ENCODE measurements at regions not wholly inside any gene's neighbourhood (a gene's known extent, or its start where the extent isn't known, plus 50 kb on each side); places are given as distances from the start of the nearest gene placed in this dataset.

DNA sequence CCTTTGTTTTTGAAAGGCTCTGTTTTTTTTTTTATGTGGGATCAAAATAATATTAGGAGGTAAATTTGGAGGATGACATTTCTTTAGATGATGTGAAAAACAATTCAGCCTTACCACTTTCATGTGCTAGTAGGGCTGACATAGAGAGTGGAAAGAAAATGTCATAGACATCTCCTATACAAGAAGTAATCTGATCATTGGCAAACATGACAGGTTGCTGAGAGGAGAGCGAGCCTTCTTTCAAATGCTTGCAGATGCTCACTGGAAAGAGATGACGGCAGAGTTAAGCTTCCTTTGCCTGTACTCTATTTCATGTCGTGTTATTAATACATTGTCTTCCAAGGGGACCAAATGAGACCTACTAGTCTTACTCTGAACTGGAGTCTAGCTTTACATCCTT is 160.1 kb upstream of the DAP start:
- in situ Hi-C loops (cut with HindIII; ENCODE audit: low pct_unique_long_range_greater_than_20kb, low sequenced_read_pairs): no loop called here

DNA sequence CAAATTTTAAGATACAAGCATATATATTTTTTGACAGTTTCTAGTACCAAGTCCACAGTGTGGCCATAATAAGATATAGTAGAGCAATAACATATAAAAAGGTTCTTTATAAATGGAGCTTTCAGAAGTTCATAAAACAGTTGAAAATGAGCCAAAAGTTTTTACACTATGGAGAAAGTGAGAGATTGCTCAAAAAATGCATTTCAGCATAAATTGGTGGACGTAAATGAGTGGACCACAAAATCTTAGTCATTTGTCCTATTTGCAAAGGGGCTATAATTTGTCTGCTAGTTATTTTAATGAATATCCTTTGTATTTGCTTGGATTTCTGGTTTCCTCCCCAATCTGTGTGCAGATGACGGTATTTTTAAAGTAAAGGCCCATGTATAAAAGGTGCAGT is 159.4 kb upstream of the DAP start:
- in situ Hi-C loops (cut with HindIII; ENCODE audit: low pct_unique_long_range_greater_than_20kb, low sequenced_read_pairs): no loop called here
- DNase-seq (ENCODE audit: low read depth): no peak

More for the DNA sequence above, 160.1 kb upstream of the DAP start:
- no peak for DNase-seq (ENCODE audit: low read depth)

DNA sequence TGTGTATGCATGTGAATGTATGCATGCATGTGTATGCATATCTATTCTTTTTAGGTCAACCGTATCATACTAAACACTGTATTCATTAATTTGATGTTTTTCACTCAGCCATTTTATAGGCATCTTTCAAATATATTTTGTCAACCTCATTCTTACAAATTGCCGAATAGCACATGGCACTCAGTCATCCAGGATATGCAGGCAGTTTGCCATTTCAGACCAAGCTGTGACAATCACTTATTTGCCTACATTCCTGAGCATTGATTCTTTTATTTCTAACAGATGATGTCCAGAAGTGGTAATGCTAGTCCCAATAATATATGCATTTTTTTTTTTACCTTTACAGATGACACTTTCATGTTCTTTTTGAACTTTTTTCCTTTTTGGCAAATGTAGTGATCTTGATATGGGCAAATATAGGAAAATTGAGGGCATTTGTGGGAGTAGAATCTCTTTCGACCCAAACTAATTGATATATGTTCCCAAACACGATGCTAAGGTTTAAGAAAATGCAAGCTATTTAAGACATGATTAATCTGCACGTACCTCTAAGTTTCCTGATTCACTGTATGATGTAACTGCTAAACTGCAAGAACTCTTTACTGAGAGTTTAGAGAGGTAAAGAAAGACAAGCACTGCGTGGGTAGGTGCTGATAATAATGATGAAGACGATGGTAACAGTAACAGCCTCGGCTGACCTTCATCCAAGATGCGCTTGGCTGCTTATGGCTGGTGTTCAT is 153.9 kb upstream of the DAP start:
- no peak for DNase-seq (ENCODE audit: low read depth)
- in situ Hi-C loops (cut with HindIII; ENCODE audit: low pct_unique_long_range_greater_than_20kb, low sequenced_read_pairs): no loop called here

DNA sequence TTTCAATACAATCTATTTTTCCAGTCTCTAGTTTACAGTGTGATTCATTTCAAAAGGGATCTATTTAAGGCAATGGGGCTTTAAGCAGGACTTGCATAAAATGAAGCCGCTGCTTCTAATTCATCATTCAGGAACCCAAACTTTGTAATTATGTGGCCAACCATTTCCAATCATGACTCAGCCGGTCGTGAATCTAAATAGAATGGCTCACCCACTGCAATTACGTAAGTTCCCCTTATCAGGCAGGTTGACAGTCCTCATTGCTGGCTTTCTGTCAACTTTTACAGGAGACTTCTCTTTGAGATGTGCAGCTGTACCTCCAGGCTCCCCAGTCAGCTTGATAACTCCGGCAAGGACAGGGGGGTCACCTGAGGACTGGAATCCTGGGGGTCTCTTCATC is 152.8 kb upstream of the DAP start:
- DNase-seq (ENCODE audit: low read depth): peak; percentile 2
- in situ Hi-C loops (cut with HindIII; ENCODE audit: low pct_unique_long_range_greater_than_20kb, low sequenced_read_pairs): no loop called here

DNA sequence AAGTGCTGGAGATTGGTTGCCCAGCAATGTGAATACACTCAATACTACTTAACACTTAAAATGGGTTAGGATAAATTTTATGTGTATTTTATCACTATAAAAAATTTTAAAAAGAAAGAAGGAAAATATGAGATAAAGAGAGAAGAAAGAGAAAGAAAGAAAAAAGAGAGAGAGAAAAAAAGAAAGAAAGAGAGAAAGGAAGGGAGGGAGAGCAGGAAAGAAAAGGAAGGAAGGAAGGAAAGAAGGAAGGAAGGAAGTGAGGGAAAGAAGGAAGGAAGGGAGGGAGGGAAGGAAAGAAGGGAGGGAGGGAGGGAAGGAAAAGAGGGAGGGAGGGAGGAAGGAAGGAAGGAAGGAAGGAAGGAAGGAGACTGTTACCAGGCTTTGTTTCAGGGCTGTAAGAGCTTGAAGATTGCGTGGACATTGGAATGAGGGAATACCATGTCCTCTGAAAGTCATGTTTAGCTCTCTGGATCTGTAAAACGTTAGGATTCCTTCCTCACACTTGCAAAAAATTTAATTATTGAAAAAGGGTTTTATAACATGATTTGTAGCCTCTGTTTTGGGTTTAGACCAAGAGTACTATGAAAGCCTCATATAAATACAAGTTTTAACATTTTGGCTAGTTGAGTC is 152.3 kb upstream of the DAP start:
- in situ Hi-C loops (cut with HindIII; ENCODE audit: low pct_unique_long_range_greater_than_20kb, low sequenced_read_pairs): no loop called here
- DNase-seq (ENCODE audit: low read depth): no peak

DNA sequence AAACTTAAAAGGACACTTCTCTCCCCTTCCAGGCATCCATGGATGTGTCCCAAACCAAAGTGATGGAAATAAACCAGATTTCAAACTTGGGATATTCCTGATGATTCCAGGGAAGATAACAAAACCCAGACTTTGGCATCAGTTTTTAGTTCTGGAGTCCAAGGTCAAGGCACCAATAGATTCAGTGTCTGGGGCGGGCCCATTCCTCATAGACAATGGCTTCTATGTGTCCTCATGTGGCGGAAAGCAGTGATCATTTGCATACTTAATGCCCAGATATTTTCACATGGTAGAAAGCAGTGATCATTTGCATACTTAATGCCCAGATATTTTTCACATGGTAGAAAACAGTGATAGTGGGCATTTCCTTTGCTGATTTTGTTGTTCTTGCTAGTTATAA is 151.4 kb upstream of the DAP start:
- in situ Hi-C loops (cut with HindIII; ENCODE audit: low pct_unique_long_range_greater_than_20kb, low sequenced_read_pairs): no loop called here
- DNase-seq (ENCODE audit: low read depth): no peak

DNA sequence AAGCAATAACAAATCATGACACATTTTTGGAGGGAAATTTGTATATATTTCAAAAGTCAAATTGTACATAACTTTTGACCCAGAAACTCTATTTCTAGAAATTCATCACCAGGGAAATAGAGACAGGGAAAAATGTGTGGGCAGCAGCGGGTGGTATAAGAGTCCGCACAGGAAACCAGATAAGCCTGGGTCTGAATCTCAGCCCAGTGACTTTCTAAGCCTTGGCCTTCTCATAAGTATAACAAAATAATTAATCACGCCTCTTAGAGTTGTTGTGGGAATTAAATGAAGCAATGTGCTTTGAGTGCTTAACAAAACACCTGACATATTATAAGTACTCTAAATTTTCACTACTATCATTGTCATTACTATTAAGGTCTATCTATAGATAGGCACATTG is 149.2 kb upstream of the DAP start:
- in situ Hi-C loops (cut with HindIII; ENCODE audit: low pct_unique_long_range_greater_than_20kb, low sequenced_read_pairs): no loop called here
- DNase-seq (ENCODE audit: low read depth): no peak

DNA sequence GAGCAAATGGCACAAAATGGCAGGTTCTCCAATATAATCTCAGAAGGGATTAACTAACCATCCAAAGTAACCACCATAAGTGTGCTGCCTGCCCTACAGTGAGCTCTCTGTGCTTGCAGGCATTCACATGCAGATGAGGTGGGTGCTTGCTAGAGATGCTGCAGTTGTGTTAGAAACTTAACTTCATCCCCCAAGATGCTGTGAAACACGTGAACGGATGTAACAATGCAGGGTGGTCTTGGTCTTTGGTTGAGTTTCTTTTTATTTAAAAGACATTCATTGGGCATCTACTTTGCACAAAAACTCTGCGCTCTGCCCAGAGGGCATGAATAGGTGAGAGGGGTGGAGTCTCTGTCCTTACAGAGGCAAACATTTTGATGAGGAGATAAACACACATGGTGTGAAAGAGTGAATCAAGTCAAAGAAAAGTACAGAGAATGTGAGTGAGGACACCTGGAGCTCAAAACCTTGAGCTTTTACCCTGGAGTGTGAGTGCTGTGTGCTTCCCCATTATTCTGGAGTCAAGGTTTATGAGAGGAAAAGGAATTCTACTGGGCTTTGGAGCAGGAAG is 143.9 kb upstream of the DAP start:
- in situ Hi-C loops (cut with HindIII; ENCODE audit: low pct_unique_long_range_greater_than_20kb, low sequenced_read_pairs): no loop called here
- no peak for DNase-seq (ENCODE audit: low read depth)

DNA sequence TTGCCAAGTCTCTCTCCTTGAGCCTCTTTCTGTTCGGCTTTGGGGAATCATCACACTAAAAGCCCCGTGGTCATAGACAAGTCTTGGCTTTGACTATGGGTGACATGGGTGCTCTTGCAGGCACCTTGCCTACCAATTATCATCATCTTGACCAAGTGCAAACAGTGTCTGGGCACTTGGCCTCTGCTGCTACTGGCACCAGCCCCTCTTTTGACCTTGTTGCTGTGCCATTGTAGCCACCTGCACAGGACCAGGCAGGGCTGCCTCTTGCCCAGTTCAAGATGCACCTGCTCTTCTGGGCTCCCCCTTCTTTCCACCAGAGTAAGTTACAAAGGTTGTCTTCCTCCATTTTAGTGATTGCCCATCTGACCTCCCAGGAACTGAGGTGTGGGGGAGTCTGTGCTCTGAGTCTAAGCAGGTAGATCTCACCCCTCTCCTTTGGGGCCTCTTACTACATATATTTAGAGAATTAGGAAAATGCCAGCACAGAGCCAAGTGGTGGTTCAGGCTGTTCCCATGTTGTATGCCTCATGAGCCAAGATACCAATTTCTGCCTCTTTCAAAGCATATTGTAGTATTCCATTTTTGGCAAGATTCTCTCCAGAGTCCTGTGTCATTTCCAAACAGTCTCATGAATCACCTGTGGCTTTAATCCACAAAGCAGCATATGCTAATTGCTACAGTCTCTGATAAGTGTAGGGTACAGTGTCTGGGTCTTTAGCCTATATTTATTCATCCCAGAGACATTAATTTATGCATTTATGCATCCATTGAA is 142.9 kb upstream of the DAP start:
- in situ Hi-C loops (cut with HindIII; ENCODE audit: low pct_unique_long_range_greater_than_20kb, low sequenced_read_pairs): no loop called here
- no peak for DNase-seq (ENCODE audit: low read depth)

DNA sequence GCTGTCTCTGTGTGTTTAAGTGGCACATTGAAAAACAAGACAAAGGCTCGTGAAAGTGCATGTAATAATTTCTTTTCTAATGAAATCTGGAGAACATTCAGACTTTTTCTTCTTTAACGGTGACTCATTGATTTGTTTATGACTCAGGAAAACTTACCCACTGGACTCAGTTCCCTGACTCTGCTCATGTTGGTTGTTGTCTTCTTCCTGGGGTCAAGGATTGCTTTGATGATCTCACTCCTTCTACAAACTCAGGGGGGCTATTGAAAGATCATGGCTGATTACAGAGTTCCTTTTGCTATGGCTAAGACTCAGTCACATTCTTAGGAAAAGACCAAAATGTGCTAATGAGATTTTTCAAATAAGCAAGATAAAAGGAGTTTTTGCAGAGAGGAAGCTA is 141.1 kb upstream of the DAP start:
- peak; percentile 18 for DNase-seq (ENCODE audit: low read depth)
- in situ Hi-C loops (cut with HindIII; ENCODE audit: low pct_unique_long_range_greater_than_20kb, low sequenced_read_pairs): no loop called here

DNA sequence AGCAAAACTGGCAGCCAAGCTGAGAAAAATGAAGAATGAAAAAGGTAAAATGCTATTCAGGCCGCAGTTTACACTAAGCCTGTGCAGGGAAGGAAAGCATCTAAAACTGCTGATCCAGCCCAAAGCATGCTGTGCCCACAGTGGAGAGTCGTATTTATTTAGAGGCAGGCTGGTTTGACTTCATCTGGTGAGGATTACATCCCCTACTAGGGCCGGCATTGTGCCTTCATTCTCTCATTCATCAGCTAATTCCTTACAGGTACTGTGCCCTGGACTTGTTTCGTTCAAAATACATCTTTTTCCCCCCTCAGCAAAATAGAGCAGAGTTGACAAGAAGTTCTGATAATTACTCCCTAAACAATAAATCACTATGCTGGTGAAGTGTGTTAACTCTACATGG is 137.5 kb upstream of the DAP start:
- in situ Hi-C loops (cut with HindIII; ENCODE audit: low pct_unique_long_range_greater_than_20kb, low sequenced_read_pairs): no loop called here
- no peak for DNase-seq (ENCODE audit: low read depth)

DNA sequence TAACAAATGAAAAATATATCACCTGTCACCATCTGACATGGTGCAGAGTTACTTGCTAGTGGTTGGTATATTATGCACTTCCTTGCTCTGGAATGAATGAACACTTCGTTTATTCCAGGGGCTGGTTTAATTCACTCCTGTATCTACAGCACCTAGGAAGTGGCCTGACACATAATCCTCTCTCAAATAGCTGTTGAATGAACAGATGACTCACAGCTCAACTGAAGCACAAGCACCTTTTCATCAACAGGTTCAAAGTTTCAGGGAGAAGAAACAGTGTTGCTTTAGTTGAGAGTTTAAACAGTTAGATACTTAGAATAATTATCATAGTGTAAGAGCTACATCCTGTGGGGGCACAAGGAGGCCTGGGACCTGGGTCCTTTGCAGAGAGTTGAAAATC is 135.0 kb upstream of the DAP start:
- no peak for DNase-seq (ENCODE audit: low read depth)
- in situ Hi-C loops (cut with HindIII; ENCODE audit: low pct_unique_long_range_greater_than_20kb, low sequenced_read_pairs): no loop called here

DNA sequence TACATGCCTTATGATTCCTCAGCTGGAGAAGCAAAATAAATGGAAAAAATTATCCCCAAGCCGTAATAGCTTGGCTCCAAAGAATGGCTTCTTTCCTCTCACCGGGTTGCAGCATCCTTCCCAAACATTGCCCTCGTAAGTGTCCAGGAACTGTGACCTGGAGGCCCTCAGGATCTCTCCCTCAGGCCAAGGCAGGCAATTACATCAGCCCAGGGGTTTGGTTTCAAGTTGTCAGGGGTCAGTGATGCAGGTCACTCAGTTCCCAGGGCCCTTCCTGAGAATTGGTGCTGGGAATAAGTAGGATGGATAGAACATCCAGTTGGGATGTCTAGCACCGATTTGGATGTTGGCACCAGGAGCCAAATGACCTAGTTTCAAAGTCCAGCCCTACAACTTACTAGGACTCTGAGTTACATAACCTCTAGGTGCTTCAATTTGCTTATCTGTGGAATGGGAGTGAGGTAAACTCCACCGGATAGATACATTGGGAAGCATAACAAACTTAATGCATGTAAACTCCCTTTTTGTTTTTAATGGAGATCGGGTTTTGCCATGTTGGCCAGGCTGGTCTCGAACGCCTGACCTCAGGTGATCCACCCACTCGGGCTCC is 133.5 kb upstream of the DAP start:
- in situ Hi-C loops (cut with HindIII; ENCODE audit: low pct_unique_long_range_greater_than_20kb, low sequenced_read_pairs): no loop called here
- no peak for DNase-seq (ENCODE audit: low read depth)

DNA sequence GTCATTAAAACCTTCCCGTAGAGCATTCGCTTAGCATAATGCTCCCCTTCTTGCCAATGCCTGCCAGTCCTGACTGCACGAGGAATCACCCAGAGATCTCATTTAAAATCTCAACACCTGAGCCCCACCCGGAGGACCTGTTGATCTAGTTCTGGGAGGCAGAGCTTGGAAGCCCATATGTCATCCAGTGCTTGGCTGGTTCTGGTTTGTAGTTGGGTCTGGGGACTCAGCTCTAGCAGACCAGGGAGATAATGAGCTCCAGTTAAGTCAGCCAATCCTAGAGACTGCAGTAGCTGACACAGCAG is 131.8 kb upstream of the DAP start:
- no peak for DNase-seq (ENCODE audit: low read depth)
- in situ Hi-C loops (cut with HindIII; ENCODE audit: low pct_unique_long_range_greater_than_20kb, low sequenced_read_pairs): no loop called here

DNA sequence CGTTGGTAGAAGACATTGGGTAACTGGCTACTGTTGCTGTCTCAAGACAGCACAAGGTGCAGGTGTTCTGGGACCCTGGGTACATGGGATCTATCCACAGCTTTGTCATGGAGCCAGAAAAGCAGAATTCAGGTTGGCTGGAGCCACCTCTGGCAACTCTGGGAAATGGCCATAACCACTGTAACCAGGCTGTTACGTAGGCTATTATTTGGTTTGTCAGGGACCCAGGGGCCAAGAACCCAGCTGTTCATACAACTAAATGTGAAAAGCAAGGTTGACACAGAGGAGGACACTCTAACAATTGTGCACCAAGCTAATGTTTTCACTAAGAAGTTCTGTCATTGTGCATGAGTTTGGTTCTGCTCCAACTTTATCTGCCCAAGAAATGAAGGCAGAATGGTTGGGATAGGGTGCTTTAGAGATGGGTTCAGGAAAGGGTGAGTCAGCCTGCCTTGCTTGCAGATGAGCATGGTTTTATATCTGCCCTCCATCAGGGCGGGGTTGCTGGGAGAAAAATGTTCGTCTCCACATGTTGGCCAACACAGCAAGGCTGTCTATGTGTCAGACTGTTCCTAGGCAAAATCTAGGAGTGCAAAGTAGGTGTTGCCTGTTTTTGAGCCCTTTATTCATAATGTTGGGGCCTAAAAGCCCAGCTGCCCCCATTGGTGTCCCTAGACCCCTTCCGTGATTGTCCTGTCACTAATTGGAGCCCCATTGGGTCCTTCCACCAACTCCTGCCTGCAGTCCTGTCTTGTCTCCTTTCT is 131.3 kb upstream of the DAP start:
- in situ Hi-C loops (cut with HindIII; ENCODE audit: low pct_unique_long_range_greater_than_20kb, low sequenced_read_pairs): no loop called here
- DNase-seq (ENCODE audit: low read depth): no peak

DNA sequence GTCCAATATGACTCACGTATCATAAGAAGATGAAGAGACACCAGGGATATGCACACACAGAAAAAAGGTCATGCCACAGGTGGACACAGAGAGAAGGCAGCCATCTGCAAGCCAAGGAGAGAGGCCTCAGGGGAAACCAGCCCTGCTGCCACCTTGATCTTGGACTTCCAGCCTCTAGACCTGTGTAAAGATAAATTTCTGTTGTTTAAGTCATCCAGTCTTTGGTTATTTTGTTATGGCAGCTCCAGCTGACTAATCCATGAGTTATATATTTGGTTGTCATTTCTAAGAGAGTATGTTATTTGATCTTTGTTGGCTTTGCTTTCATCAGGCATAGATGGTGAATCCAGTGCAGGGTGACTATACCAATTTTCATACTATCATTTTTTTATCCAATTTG is 130.2 kb upstream of the DAP start:
- in situ Hi-C loops (cut with HindIII; ENCODE audit: low pct_unique_long_range_greater_than_20kb, low sequenced_read_pairs): no loop called here
- DNase-seq (ENCODE audit: low read depth): no peak

DNA sequence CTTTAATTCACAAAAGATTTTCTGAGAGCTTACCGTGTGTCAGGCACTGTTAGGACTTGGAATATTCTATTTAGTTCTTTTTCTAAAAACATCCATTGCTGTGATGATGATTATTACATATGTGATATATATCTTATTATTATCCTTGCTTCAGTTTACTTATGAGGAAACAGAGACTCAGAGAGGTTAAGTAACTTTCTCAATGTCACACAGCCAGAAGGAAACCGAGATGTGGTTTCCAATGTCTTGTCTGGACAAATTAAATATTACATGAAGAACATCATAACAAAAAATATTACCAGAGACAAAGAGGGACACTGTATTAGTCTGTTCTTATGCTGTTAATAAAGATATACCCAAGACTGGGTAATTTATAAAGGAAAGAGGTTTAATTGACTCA is 125.5 kb upstream of the DAP start:
- in situ Hi-C loops (cut with HindIII; ENCODE audit: low pct_unique_long_range_greater_than_20kb, low sequenced_read_pairs): no loop called here
- DNase-seq (ENCODE audit: low read depth): no peak

DNA sequence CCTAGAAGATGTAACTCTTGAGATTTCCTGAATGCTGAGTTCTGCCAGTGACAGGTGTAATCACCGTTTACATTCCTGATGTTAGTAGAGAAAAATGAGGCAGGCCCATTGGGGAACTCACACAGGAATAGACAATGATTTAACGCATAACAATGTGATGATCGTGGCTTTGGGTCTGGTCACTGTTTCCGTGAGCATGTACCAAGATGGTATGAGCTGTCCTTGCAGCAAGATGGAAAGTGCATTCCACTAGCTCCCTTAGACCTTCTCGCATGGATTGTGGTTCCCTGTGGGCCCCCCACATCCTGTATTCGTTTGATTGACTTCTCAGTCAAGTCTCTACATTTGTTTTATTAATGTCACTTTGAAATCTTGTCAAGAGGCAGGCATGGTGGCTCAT is 124.0 kb upstream of the DAP start:
- DNase-seq (ENCODE audit: low read depth): no peak
- in situ Hi-C loops (cut with HindIII; ENCODE audit: low pct_unique_long_range_greater_than_20kb, low sequenced_read_pairs): no loop called here

Data from Caki2 (cell line).